Thymus (tissue), 11 donors: ENCODE measurements at regions not wholly inside any gene's neighbourhood (a gene's known extent, or its start where the extent isn't known, plus 50 kb on each side); places are given as distances from the start of the nearest gene placed in this dataset.
"Not testable (repeated sequence)": the region's sequence is repeated elsewhere in the genome, so short reads cannot be mapped to it uniquely, and the experiment has no call there.

Source experiments
- DNase-seq, 9 donors: peaks; one replicate each; pipeline ENCODE4 v3.0.0-alpha.2; 2013; ENCODE audit warnings: low spot score in 9 of 9, low read depth in 6 of 9, missing footprints in 1 of 9
- H3K27ac ChIP-seq, 2 donors: one replicate each; pipeline ENCODE4 v1.5.1; 2013; ENCODE audit warnings: control low read depth in 1 of 2, low read depth in 1 of 2, low read length in 1 of 2, mild to moderate bottlenecking in 1 of 2, moderate library complexity in 1 of 2
- H3K27me3 ChIP-seq, 2 donors: one replicate each; pipeline ENCODE4 v1.5.1; 2013; ENCODE audit warnings: low read length in 1 of 2; ENCODE audit not compliant: control insufficient read depth in 2 of 2, insufficient read depth in 1 of 2
- H3K36me3 ChIP-seq, 2 donors: one replicate each; pipeline ENCODE4 v1.5.1; 2013; ENCODE audit warnings: low read length in 1 of 2, mild to moderate bottlenecking in 1 of 2, moderate library complexity in 1 of 2; ENCODE audit not compliant: control insufficient read depth in 2 of 2, insufficient read depth in 2 of 2
- H3K4me1 ChIP-seq, 2 donors: one replicate each; pipeline ENCODE4 v1.5.1; 2013; ENCODE audit warnings: low read length in 2 of 2; ENCODE audit not compliant: control insufficient read depth in 2 of 2, insufficient read depth in 2 of 2
- H3K4me3 ChIP-seq, 2 donors: one replicate each; pipeline ENCODE4 v1.5.1; 2013; ENCODE audit warnings: low read length in 2 of 2, control low read depth in 1 of 2, mild to moderate bottlenecking in 1 of 2
- H3K9me3 ChIP-seq, 2 donors: one replicate each; pipeline ENCODE4 v1.5.1; 2013; ENCODE audit warnings: low read length in 1 of 2, mild to moderate bottlenecking in 1 of 2; ENCODE audit not compliant: control insufficient read depth in 2 of 2, insufficient read depth in 1 of 2
- WGBS: extraction: QIAGEN DNeasy Blood & Tissue Kit; methylation state at CpG from one replicate; pipeline ENCODE4 v1.1.7; 2013; 5-methylcytosine and 5-hydroxymethylcytosine counted together
- donor health status: healthy.

DNA sequence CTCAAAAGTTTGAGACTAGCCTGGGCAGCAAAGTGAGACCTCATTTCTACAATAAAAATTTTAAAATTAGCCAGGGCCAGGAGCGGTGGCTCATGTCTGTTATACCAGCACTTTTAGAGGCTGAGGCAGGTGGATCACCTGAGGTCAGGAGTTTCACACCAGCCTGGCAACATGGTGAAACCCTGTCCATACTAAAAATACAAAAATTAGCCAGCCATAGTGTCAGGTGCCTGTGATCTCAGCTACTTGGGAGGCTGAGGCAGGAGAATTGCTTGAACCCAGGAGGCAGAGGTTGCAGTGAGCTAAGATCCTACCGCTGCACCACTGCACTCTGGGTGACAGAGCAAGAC, 85.1 kb upstream of the MAP4 start:
- H3K4me3 ChIP-seq, H3K4me1 ChIP-seq: not testable (repeated sequence)
- WGBS: 99% methylated on average over 2 of the region's 2 CpGs

DNA sequence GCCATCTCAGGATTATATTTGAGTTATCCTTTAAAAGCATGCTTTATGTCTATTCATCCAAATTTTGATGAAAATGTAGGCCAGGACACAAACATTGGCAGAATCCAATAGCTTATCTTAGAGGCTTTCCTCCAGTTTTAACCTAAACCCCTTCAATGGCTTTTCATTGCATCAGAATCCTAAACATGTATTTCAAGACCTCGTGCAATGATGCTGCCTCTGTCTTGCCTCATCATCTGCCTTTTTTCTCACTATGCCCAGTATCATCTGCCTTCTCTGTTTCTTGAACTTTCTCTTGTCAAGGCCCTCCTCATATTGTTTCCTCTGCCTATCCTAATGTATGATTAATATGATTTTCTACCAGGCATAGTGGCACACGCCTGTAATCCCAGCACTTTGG, 76.1 kb upstream of the MAP4 start:
- no peaks in the 10 kb centered on the region for H3K27me3 ChIP-seq
- H3K9me3 ChIP-seq: no peaks in the 10 kb centered on the region
- WGBS: 48% methylated on average over 2 of the region's 2 CpGs
- H3K36me3 ChIP-seq: no peaks in the 10 kb centered on the region
- no peak overlapping the region for H3K27ac ChIP-seq
- peaks cover 4 to 10% of the 10 kb centered on the region in 2 donors for H3K4me1 ChIP-seq
- no peak overlapping the region for H3K4me3 ChIP-seq
- no peak for DNase-seq

More for the DNA sequence above, 85.1 kb upstream of the MAP4 start:
- not testable (repeated sequence) for H3K27ac ChIP-seq, H3K36me3 ChIP-seq, H3K27me3 ChIP-seq, H3K9me3 ChIP-seq, DNase-seq

DNA sequence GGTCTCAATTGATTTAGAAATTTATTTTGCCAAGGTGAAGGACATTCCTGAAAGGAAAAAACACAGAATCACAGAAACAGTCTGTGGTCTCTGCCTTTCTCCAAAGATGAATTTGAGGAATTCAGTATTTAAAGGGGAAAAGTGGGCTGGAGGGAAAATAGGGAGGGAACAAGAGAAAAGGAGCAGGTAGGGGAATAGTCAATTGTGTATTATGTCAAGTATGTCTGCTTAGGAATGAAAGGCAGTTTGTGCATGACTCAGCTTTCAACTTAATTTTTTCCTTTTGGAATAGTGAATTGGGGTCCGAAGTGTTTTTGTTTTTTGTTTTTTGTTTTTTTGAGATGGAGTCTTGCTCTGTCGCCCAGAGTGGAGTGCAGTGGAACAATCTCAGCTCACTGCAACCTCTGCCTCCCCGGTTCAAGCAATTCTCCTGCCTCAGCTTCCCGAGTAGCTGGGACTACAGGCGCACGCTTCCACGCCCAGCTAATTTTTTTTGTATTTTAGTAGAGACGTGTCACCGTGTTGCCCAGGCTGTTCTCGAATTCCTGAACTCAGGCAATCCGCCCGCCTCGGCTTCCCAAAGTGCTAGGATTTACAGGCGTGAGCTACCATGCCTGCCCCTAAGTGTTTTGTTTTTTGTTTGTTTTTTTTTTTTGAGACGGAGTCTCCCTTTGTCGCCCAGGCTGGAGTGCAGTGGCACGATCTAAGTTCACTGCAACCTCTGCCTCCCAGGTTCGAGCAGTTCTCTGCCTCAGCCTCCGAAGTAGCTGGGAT, 74.1 kb upstream of the MAP4 start:
- Histone ChIP-seq H3K27me3 (no peaks in the 10 kb centered on the region), H3K36me3 (no peaks in the 10 kb centered on the region), H3K4me1 (peaks cover 8 to 12% of the 10 kb centered on the region in 2 donors), H3K27ac (no peak overlapping the region), H3K4me3 (no peak overlapping the region), H3K9me3 (no peaks in the 10 kb centered on the region)
- WGBS: 97% methylated on average over 19 of the region's 19 CpGs
- DNase-seq: no peak

DNA sequence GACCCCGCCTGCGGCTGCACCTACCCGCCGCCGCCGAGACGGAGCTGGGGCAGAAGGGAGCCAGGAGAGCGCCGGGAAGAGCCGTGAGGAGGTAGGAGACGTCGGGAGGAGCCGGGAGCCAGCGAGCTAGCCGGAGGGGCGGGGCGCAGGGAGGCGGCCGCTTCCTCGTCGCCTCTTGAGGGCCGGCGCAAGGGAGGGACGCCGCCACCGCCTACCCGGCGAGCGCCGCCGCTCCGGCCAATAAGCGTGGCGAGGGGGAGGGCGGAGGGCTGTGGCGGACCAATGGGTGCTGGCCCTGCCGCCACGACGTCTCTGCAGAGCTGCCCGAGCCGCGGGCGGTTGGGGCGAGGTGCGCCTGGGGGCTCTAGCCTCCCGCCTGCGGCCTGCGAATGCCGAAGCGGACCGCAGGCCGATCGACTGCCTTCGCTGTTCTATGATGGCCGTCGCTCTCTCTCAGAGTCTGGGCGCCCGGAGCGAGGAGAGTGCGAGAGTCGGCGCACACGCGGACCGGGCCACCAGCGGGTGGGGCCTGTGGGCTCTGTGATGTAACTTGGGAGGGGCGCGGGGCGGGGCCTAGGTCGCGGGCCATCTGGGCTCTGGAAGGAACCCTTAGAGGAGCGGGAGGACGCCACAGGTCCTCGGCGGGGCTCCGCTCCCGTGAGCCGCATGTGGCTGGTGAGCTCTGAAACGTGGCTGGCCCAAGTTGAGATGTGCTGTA, 72.7 kb upstream of the MAP4 start:
- under 1% methylated on average over 79 of the region's 79 CpGs for WGBS

DNA sequence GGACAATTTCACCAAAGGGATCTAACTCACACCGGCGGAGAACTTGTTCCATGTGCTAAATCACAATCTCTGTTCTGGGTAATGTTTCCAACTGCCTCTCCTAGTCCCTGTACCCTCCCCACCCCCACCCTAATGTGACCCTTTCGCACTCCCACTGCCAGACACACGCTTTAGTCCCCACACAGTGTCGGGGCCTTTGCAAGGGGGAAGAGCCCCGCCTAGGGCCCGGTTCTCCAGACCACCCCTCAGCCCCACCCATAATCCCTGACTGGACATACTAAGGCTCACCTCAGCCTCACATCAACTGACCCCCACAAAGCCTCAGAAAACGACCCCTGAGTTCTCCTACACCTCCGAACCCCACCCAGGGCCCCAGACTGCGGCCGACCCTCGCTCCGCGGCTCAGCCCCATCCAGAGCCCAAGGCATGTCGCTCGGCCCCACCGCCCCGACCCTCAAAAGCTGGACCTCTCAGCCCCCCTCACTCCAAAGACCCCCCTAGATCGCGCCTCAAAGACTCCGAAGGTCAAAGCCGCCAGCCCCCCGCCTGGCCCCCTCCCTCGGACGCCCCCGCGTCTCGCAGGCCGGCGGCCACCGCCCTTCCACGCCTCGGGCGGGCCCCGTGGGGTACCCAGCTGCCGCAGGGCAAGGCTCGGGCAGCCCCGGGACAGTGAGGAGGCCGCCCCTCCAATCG, 72.0 kb upstream of the MAP4 start:
- H3K4me3 ChIP-seq: peak overlapping the region; percentile 66 to 69
- peaks cover 8 to 12% of the 10 kb centered on the region in 2 donors for H3K4me1 ChIP-seq
- DNase-seq: peak in 6 of 9 donors; percentile 23 to 53 (median 36)
- no peaks in the 10 kb centered on the region for H3K9me3 ChIP-seq
- no peaks in the 10 kb centered on the region for H3K36me3 ChIP-seq
- peak overlapping the region; percentile 79 to 90 for H3K27ac ChIP-seq
- H3K27me3 ChIP-seq: no peaks in the 10 kb centered on the region
- WGBS: under 1% methylated on average over 40 of the region's 40 CpGs

More for the DNA sequence above, 72.7 kb upstream of the MAP4 start:
- H3K4me3 ChIP-seq: peak overlapping the region; percentile 66 to 69
- no peaks in the 10 kb centered on the region for H3K27me3 ChIP-seq
- H3K27ac ChIP-seq: peak overlapping the region; percentile 90 to 97
- H3K4me1 ChIP-seq: peaks cover 8 to 12% of the 10 kb centered on the region in 2 donors
- DNase-seq: peak; percentile 83 to 97 (median 94)
- H3K36me3 ChIP-seq: no peaks in the 10 kb centered on the region
- H3K9me3 ChIP-seq: no peaks in the 10 kb centered on the region

DNA sequence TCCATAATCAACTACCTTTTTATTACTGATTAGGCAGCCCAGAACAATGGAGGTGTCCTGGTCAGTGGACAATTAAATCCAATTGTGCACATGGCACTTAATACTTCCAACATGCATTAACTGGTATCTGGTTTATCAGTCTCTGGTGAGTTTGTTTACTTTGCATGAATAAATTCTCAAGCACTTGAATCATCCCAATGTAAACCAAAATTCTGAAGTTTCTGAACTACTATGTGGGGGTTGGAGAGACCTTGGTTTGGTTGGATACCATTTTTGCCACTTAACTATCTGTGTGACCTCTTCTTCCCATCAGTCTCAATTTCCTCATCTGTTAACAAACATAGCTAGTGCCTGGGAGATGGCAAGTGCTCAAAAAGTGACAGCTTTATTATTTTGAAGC, 70.5 kb upstream of the MAP4 start:
- no peaks in the 10 kb centered on the region for H3K36me3 ChIP-seq
- DNase-seq: no peak
- H3K27me3 ChIP-seq: no peaks in the 10 kb centered on the region
- H3K9me3 ChIP-seq: no peaks in the 10 kb centered on the region
- H3K4me3 ChIP-seq: no peak overlapping the region
- peak overlapping the region in 1 of 2 donors; percentile 79 for H3K27ac ChIP-seq
- H3K4me1 ChIP-seq: peaks cover 8 to 12% of the 10 kb centered on the region in 2 donors

DNA sequence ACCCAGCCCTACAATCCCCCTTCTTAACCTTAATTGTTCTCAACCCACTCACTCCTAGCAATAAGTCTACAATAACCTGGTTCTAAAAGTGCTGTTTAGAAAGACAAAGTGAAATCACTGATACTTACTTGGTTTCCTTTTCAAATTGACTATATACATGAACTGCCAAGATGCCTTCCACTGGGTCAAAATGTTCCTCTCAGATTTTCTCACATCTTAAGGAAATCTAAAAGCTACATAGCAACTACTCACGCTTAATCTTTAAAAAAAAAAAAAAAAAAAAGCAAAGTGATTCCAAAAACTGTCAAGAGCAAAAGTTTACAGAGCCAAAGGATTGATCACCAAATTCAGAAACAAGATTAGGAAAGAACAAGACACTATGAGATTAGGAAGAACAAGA, 68.7 kb upstream of the MAP4 start:
- peak overlapping the region in 1 of 2 donors; percentile 18 for H3K27ac ChIP-seq
- WGBS: 90% methylated on average over 1 of the region's 1 CpG
- H3K9me3 ChIP-seq: no peaks in the 10 kb centered on the region
- H3K4me1 ChIP-seq: peaks cover 8 to 12% of the 10 kb centered on the region in 2 donors
- no peak for DNase-seq
- no peaks in the 10 kb centered on the region for H3K27me3 ChIP-seq
- H3K4me3 ChIP-seq: no peak overlapping the region
- peaks cover 0 to 1% of the 10 kb centered on the region in 2 donors for H3K36me3 ChIP-seq

DNA sequence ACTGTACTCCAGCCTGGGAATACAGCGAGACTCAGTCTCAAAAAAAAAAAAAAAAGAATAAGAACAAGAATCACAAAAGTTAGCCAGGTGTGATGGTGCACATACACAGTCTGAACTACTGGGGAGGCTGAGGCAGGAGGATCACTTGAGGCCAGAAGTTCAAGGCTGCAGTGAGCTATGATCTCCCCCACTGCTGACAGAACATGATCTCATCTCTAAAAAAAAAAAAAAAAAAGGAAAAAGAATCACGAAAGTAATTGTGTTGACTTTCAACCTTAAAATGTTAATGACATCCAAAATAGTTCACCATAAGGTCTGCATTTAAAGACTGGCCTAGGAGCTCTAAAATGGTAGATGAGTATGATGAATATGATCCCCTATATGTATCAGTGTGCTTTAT, 68.0 kb upstream of the MAP4 start:
- WGBS: 96% methylated on average over 2 of the region's 2 CpGs
- Histone ChIP-seq H3K4me1 (peaks cover 6% of the 10 kb centered on the region in 2 donors), H3K27ac (no peak overlapping the region)

More for the DNA sequence above, 68.0 kb upstream of the MAP4 start:
- peaks cover 0 to 2% of the 10 kb centered on the region in 2 donors for H3K36me3 ChIP-seq
- no peak overlapping the region for H3K4me3 ChIP-seq
- no peaks in the 10 kb centered on the region for H3K27me3 ChIP-seq
- no peaks in the 10 kb centered on the region for H3K9me3 ChIP-seq
- no peak for DNase-seq
